ENCODE measurements at regions not wholly inside any gene's neighbourhood (a gene's known extent, or its start where the extent isn't known, plus 50 kb on each side); places are given as distances from the start of the nearest gene placed in this dataset.

- FAIRE-seq, result no peak
These were observed 278.4 kb upstream of the ZC3H12C start for GRCh38 chr11:109814824-109815223.

GRCh38 chr11:109815500-109816150 is 277.6 kb upstream of the ZC3H12C start:
- FAIRE-seq, result no peak

- no peak for FAIRE-seq
These were observed 274.9 kb upstream of the ZC3H12C start for GRCh38 chr11:109818290-109818689.

GRCh38 chr11:109819410-109819809 is 273.8 kb upstream of the ZC3H12C start:
- FAIRE-seq, result no peak

- FAIRE-seq, result no peak
These were observed 271.7 kb upstream of the ZC3H12C start for GRCh38 chr11:109821511-109821910.

GRCh38 chr11:109822436-109823102 is 270.6 kb upstream of the ZC3H12C start:
- no peak for FAIRE-seq

DNA sequence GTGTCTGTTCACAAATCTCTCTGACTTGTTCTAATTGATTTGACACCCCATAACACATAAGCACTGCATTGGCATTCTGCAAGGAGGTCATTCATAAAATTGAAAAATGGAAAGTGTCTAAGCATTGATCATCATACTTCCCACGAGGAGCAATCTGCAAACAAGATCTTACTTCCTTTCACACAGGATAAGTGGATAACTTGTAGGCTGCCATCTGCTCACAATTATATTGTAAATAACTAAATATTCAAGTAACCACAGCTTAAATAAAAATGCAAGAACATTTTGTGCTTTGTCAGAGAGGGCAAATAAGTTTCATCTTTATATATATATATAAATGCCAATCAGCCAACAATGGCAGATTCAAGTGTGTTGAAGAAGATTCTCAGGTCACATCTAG is 264.8 kb upstream of the ZC3H12C start:
- no peak for FAIRE-seq

- FAIRE-seq, result no peak
These were observed 255.2 kb upstream of the ZC3H12C start for GRCh38 chr11:109838026-109838425.

DNA sequence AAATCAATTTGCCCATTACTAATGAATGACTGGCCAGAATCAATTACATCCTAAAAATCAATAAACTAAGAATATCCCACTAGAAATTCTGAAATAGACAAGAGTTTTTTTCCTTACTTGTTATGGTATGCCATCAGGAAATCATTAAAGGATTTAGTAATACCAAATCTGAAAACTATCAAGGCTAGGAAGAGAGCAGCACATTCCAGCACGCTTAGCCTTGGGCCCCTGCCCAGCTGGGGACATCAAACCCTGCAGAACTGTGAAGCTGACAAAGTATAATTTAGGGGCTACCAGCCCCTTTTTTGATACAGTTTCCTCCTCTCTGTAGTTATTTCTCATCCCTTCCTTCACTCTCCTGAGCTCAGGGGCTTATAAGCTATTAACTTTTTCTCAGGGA is 247.8 kb upstream of the ZC3H12C start:
- FAIRE-seq, result no peak

- FAIRE-seq, result no peak
These were observed 245.6 kb upstream of the ZC3H12C start for GRCh38 chr11:109847621-109848020.

DNA sequence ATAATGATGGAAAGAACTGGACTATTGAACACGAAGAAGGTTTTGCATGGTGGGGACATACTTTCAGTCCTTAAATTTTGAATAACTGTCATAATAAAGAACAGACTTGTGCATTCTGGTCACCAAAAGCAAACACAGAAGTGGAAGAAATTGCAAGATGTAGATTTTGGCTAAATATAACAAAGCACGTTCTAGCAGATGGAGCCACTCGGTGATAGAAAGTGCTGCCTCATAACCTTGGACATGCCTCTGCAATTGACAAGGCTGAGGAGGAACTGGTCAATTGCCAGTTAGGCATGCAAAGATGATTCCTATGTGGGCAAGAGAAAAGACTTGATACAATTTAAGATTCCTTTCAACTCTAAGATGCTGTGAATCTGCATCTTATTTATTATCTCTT is 244.1 kb upstream of the ZC3H12C start:
- FAIRE-seq, result no peak

GRCh38 chr11:109849946-109850345 is 243.2 kb upstream of the ZC3H12C start:
- FAIRE-seq, result no peak

- no peak for FAIRE-seq
These were observed 241.3 kb upstream of the ZC3H12C start for GRCh38 chr11:109851780-109852390.

- FAIRE-seq, result peak; percentile 45
These were observed 239.9 kb upstream of the ZC3H12C start for GRCh38 chr11:109853156-109853776.

DNA sequence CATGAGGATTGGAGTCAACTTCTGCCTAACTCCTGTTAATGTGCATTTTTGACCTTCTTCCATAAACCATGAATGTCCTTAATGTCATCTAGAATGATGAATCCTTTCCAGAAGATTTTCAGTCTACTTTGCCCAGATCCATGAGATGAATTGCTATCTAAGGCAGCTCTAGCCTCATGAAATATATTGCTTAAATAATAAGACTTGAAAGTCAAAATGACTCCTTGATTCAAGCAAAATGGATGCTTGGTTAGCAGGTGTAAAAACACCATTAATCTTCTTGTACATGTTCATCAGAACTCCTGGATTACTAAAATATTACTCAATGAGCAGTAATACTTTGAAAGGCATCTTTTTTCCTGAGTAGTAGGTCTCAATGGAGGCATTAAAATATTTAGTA is 238.5 kb upstream of the ZC3H12C start:
- no peak for FAIRE-seq

GRCh38 chr11:109856928-109857327 is 236.3 kb upstream of the ZC3H12C start:
- no peak for FAIRE-seq

DNA sequence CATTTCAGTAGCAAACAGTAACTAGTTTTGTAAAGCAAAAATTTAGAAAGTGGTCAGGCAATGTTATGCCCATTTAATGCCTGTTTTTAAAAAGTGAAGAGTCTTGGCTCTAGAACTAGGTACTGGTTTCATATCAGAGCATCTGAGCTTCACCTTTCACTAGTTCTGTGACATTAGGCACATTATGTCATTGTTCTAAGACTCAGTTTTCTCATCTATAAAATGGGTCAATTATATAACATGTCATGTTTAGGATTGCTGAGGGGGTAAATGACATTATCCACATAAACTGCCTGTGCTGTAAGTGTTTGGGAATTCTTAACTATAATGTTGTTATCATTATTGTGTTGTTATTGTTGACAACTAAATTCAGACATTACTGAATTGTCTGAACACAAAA is 235.6 kb upstream of the ZC3H12C start:
- FAIRE-seq, result no peak

DNA sequence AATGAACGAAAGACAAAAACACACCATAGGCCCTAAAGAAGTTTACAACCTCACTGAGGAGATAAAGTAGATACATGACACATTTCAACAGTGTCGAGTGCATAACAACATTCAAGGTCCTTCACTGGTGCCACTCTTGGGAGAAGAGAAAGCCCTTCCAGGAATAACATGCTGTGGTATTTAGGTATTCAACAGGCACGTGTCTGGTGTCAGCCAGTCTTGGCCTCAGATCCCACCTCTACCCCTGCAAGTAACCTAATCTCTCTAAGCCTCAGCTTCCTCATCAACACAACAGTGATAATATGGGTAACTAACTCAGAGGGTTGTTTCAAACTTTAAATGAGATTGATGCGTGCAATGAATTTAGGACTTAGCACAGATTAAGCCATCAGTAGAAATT is 235.0 kb upstream of the ZC3H12C start:
- FAIRE-seq, result no peak

DNA sequence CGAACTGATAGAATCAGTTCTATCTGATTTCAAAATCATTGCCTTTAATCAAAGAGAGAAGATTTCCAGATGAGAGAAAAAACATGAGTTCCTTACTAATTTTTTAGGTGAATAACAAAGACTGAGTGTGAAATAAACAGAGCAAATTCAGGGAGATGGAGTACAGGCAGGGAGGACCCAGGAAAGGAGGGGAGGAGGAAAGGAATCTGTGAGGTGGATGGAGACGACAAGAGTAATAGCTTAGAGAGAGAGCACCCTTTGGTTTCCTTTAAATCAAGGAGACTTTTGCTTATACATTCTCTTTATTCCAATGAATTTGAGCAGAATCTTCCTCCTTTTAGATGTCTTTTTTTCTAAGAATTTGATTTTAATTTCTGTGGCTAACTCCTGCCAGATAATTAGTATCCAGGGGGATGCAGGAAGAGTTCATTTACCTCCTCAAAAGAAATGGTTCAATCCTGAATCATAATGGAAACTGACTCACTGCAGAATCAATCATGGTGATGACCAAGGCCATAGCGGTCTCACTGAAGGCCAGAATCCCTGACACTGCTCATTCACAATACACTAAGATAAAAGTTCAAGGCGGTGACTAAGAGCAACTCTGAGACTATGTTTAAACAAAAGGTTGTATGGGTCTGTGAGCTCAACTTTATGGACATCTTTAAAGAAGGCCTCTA is 234.0 kb upstream of the ZC3H12C start:
- no peak for FAIRE-seq

DNA sequence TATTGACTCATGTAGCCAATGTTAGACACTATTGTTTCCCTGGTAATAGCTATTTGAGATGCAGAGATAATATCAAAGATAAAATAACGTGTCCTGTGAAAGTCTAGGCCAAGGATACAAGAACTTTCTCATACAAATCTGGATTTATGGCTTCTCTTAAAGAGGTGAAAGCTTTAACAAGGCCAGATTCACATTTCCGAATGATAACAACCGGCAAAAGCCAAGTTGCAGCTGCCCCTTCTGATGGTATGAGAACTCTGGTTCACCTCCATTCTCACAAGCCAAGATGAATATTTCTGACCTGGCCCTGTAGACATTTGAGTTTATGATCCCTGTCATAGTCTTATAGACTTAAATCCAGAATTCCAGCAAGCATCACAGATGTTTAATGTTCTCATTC is 230.4 kb upstream of the ZC3H12C start:
- no peak for FAIRE-seq

- FAIRE-seq, result no peak
These were observed 229.0 kb upstream of the ZC3H12C start for GRCh38 chr11:109864151-109864661.

DNA sequence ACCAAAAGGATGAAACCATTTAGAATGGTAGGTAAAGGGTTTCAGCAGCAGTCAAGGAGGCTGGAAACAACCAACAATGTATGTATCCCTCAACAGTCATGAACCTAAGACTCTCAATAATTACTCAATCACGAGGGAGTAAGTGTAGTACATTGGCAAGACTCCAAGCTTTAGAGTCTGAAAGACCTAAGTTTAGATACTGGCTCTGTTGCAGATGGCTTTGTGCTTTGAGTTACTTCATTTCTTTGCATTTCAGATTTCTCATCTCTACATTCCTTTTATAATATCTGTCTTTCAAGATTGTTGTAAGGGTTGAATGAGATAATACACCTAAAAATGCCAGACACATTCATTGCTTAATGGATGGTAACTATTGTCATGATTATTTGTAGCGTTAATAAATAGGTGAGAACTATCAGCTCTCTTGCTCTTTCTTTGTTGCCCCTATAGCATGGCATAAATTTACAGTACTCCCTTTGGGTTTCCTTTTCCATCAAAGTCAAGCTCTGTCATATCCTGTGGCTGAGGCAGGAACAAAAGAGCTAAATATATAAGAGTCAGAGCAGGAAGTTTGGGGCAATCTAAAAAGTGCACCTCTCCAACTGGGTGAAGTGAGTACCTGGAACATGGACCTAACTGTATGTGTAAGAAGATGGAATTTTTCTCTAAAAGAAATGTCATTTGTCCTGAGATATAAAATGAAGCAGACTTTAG is 228.2 kb upstream of the ZC3H12C start:
- no peak for FAIRE-seq

All from G401.6 (cell line).